WTC11 (cell line): ENCODE measurements at regions not wholly inside any gene's neighbourhood (a gene's known extent, or its start where the extent isn't known, plus 50 kb on each side); places are given as distances from the start of the nearest gene placed in this dataset.

Experiments
- ZNF317 ChIP-seq: sonication (generic); formaldehyde crosslinking; IDR thresholded peaks from 2 replicates; pipeline ENCODE4 v1.8.1; 2023; ENCODE audit warnings: low read depth, mild to moderate bottlenecking, moderate library complexity, missing genetic modification reagents, borderline replicate concordance
- TF ChIP-seq, protein P1 (sequence below): sonication (generic); formaldehyde crosslinking; conservative IDR thresholded peaks from 2 replicates; pipeline ENCODE4 v1.8.1; 2022; ENCODE audit warnings: mild to moderate bottlenecking, missing genetic modification reagents

DNA sequence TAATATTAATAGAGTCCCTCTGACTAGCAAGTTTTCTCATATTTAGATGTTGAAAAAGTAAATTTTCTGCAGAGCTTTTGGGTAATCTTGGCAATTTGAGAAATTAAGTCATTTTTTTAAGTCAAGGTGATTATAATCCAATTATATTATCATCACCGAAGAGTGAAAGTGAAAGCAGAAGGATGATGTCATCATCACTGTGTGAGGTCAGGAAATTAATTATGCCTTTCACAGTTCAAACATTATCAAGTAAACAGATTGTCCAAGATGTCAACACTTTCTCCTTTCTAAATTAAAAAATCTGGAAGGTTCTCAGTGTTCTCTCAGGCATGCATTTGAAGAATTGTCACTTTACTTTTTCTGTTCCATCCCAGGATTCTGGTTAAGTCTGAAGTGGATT is 296.0 kb downstream of the TBX15 start:
- TF ChIP-seq, protein P1, sequence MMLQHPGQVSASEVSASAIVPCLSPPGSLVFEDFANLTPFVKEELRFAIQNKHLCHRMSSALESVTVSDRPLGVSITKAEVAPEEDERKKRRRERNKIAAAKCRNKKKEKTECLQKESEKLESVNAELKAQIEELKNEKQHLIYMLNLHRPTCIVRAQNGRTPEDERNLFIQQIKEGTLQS (CRISPR knock-in tag) = no peak
- no peak for TF ChIP-seq ZNF317 (CRISPR knock-in tag)
